ENCODE measurements at regions not wholly inside any gene's neighbourhood (a gene's known extent, or its start where the extent isn't known, plus 50 kb on each side); places are given as distances from the start of the nearest gene placed in this dataset.

- no peak for DNase-seq
- Mint-ChIP-seq H3K27me3 (ENCODE audit: unreplicated experiment) (peaks cover 1% of the 10 kb centered on the region), H3K4me3 (ENCODE audit: unreplicated experiment) (no peak overlapping the region), H3K9me3 (ENCODE audit: unreplicated experiment) (no peaks in the 10 kb centered on the region), H3K4me1 (ENCODE audit: low read depth, unreplicated experiment) (no peaks in the 10 kb centered on the region), H3K36me3 (ENCODE audit: unreplicated experiment) (peaks cover 6% of the 10 kb centered on the region), H3K27ac (ENCODE audit: unreplicated experiment) (no peak overlapping the region)
- no peak for TF ChIP-seq CTCF (IDR thresholded peaks at IDR 0.05; ENCODE audit: partially characterized antibody, unreplicated experiment)
Measured at GRCh38 chr5:102089883-102090282, 206.2 kb downstream of the SLCO4C1 start.

DNA sequence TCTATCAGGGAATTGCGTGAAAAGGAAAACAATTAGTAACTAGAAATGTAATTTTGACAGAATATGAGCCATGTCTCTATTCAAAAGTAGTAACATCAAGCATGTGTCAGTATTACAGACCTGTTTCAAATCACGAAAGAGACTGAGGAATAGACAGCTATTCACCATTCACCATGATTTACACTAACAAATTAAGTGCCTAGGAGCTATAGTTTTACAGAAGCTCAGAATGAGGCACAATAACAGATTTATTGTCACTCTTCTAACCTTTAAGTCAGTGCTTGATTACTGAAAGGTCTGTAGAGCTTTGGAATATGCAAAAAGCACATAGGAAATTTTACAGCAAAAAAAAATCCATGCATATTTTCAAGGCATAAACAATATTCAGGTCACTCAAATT is 208.2 kb downstream of the SLCO4C1 start:
- no peaks in the 10 kb centered on the region for H3K9me3 Mint-ChIP-seq (ENCODE audit: unreplicated experiment)
- no peak overlapping the region for H3K27ac Mint-ChIP-seq (ENCODE audit: unreplicated experiment)
- DNase-seq: no peak
- H3K4me1 Mint-ChIP-seq (ENCODE audit: low read depth, unreplicated experiment): no peaks in the 10 kb centered on the region
- no peak for TF ChIP-seq CTCF (IDR thresholded peaks at IDR 0.05; ENCODE audit: partially characterized antibody, unreplicated experiment)
- peaks cover 3% of the 10 kb centered on the region for H3K36me3 Mint-ChIP-seq (ENCODE audit: unreplicated experiment)
- H3K4me3 Mint-ChIP-seq (ENCODE audit: unreplicated experiment): no peak overlapping the region
- peaks cover 1% of the 10 kb centered on the region for H3K27me3 Mint-ChIP-seq (ENCODE audit: unreplicated experiment)

GRCh38 chr5:102080288-102080687 is 215.8 kb downstream of the SLCO4C1 start:
- no peak for DNase-seq
- no peak overlapping the region for H3K27ac Mint-ChIP-seq (ENCODE audit: unreplicated experiment)
- no peaks in the 10 kb centered on the region for H3K4me1 Mint-ChIP-seq (ENCODE audit: low read depth, unreplicated experiment)
- no peaks in the 10 kb centered on the region for H3K27me3 Mint-ChIP-seq (ENCODE audit: unreplicated experiment)
- H3K36me3 Mint-ChIP-seq (ENCODE audit: unreplicated experiment): no peaks in the 10 kb centered on the region
- H3K4me3 Mint-ChIP-seq (ENCODE audit: unreplicated experiment): no peak overlapping the region
- no peaks in the 10 kb centered on the region for H3K9me3 Mint-ChIP-seq (ENCODE audit: unreplicated experiment)
- TF ChIP-seq CTCF (IDR thresholded peaks at IDR 0.05; ENCODE audit: partially characterized antibody, unreplicated experiment): no peak

DNA sequence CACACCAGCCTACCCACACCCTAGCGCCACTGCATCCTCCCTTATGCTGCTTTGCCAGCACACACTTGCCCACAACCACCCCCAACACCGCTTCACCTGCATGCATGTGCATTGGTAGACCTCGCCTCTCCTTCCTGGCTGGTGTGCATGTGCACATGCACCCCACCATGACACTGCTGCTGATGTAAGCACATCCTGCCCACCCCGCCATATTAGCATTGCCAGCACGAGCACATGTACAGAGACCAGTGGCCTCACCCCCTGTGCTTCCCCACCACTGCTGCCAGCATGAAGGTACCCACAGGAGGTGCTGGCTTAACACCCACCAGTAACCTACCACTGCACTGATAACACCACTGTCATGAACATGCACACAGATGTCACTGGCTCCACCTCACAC is 218.2 kb downstream of the SLCO4C1 start:
- TF ChIP-seq CTCF (IDR thresholded peaks at IDR 0.05; ENCODE audit: partially characterized antibody, unreplicated experiment): no peak
- Mint-ChIP-seq H3K9me3 (ENCODE audit: unreplicated experiment) (no peaks in the 10 kb centered on the region), H3K27ac (ENCODE audit: unreplicated experiment) (no peak overlapping the region), H3K4me3 (ENCODE audit: unreplicated experiment) (no peak overlapping the region), H3K36me3 (ENCODE audit: unreplicated experiment) (no peaks in the 10 kb centered on the region), H3K27me3 (ENCODE audit: unreplicated experiment) (no peaks in the 10 kb centered on the region), H3K4me1 (ENCODE audit: low read depth, unreplicated experiment) (no peaks in the 10 kb centered on the region)
- no peak for DNase-seq

- no peak for TF ChIP-seq CTCF (IDR thresholded peaks at IDR 0.05; ENCODE audit: partially characterized antibody, unreplicated experiment)
- no peak for DNase-seq
- Mint-ChIP-seq H3K27me3 (ENCODE audit: unreplicated experiment) (no peaks in the 10 kb centered on the region), H3K4me1 (ENCODE audit: low read depth, unreplicated experiment) (no peaks in the 10 kb centered on the region), H3K36me3 (ENCODE audit: unreplicated experiment) (no peaks in the 10 kb centered on the region), H3K27ac (ENCODE audit: unreplicated experiment) (no peak overlapping the region), H3K4me3 (ENCODE audit: unreplicated experiment) (no peak overlapping the region), H3K9me3 (ENCODE audit: unreplicated experiment) (no peaks in the 10 kb centered on the region)
Measured at GRCh38 chr5:102069974-102070373, 226.1 kb downstream of the SLCO4C1 start.

Data from glutamatergic neuron (in vitro differentiated cells).